ENCODE measurements at regions not wholly inside any gene's neighbourhood (a gene's known extent, or its start where the extent isn't known, plus 50 kb on each side); places are given as distances from the start of the nearest gene placed in this dataset.

GRCh38 chr3:170762064-170762463, 107.9 kb downstream of the RPL22L1 start:
- TF ChIP-seq CTCF (IDR thresholded peaks at IDR 0.05; ENCODE audit: borderline replicate concordance, insufficient read depth, low read depth, low read length), result no peak
- no peak overlapping the region for H3K4me3 ChIP-seq (ENCODE audit: low read depth, low read length)

GRCh38 chr3:170761103-170761502, 108.9 kb downstream of the RPL22L1 start:
- no peak overlapping the region for H3K4me3 ChIP-seq (ENCODE audit: low read depth, low read length)
- no peak for TF ChIP-seq CTCF (IDR thresholded peaks at IDR 0.05; ENCODE audit: borderline replicate concordance, insufficient read depth, low read depth, low read length)

- H3K4me3 ChIP-seq (ENCODE audit: low read depth, low read length), result no peak overlapping the region
- TF ChIP-seq CTCF (IDR thresholded peaks at IDR 0.05; ENCODE audit: borderline replicate concordance, insufficient read depth, low read depth, low read length), result no peak
These were observed 109.8 kb downstream of the RPL22L1 start for GRCh38 chr3:170760174-170760526.

GRCh38 chr3:170759511-170760173, 110.4 kb downstream of the RPL22L1 start:
- TF ChIP-seq CTCF (IDR thresholded peaks at IDR 0.05; ENCODE audit: borderline replicate concordance, insufficient read depth, low read depth, low read length), result no peak
- no peak overlapping the region for H3K4me3 ChIP-seq (ENCODE audit: low read depth, low read length)

- H3K4me3 ChIP-seq (ENCODE audit: low read depth, low read length), result no peak overlapping the region
- no peak for TF ChIP-seq CTCF (IDR thresholded peaks at IDR 0.05; ENCODE audit: borderline replicate concordance, insufficient read depth, low read depth, low read length)
These were observed 113.0 kb downstream of the RPL22L1 start for GRCh38 chr3:170757038-170757437.

- H3K4me3 ChIP-seq (ENCODE audit: low read depth, low read length), result no peak overlapping the region
- TF ChIP-seq CTCF (IDR thresholded peaks at IDR 0.05; ENCODE audit: borderline replicate concordance, insufficient read depth, low read depth, low read length), result no peak
These were observed 115.7 kb downstream of the RPL22L1 start for GRCh38 chr3:170754311-170754693.

GRCh38 chr3:170753421-170754310, 116.3 kb downstream of the RPL22L1 start:
- TF ChIP-seq CTCF (IDR thresholded peaks at IDR 0.05; ENCODE audit: borderline replicate concordance, insufficient read depth, low read depth, low read length), result no peak
- no peak overlapping the region for H3K4me3 ChIP-seq (ENCODE audit: low read depth, low read length)
